ENCODE measurements at regions not wholly inside any gene's neighbourhood (a gene's known extent, or its start where the extent isn't known, plus 50 kb on each side); places are given as distances from the start of the nearest gene placed in this dataset.

GRCh38 chr5:144659634-144660227 is 489.1 kb downstream of the KCTD16 start:
- no peaks in the 10 kb centered on the region for H3K4me1 ChIP-seq (ENCODE audit: insufficient read depth, low read length)
- no peak overlapping the region for H3K4me2 ChIP-seq (ENCODE audit: low read length)
- no peak overlapping the region for H2AFZ ChIP-seq (ENCODE audit: low read depth, low read length)
- Mint-ChIP-seq H3K27me3 (ENCODE audit: low read depth, unreplicated experiment) (no peaks in the 10 kb centered on the region), H3K9me3 (ENCODE audit: unreplicated experiment) (no peaks in the 10 kb centered on the region), H3K4me1 (ENCODE audit: low read depth, unreplicated experiment) (no peaks in the 10 kb centered on the region), H3K27ac (ENCODE audit: unreplicated experiment) (no peak overlapping the region), H3K4me3 (ENCODE audit: unreplicated experiment) (no peak overlapping the region), H3K36me3 (ENCODE audit: low read depth, unreplicated experiment) (no peaks in the 10 kb centered on the region)
- DNase-seq (ENCODE audit: low read depth), result no peak
- FAIRE-seq, result no peak
- H4K20me1 ChIP-seq (ENCODE audit: insufficient read depth, low read length), result no peaks in the 10 kb centered on the region
- H3K79me2 ChIP-seq (ENCODE audit: insufficient read depth, low read length), result no peaks in the 10 kb centered on the region
- no peak overlapping the region for H3K27ac ChIP-seq (ENCODE audit: low read depth, low read length)
- TF ChIP-seq CTCF (IDR thresholded peaks at IDR 0.05; ENCODE audit: insufficient read depth, low read depth, low read length), result no peak
- TF ChIP-seq EZH2 (IDR thresholded peaks at IDR 0.05; ENCODE audit: insufficient read depth, low read length), result no peak
- no peak overlapping the region for H3K4me3 ChIP-seq (ENCODE audit: insufficient read depth, low read depth, low read length)
- H3K27me3 ChIP-seq (ENCODE audit: insufficient read depth, low read length), result no peaks in the 10 kb centered on the region
- H3K36me3 ChIP-seq (ENCODE audit: insufficient read depth, low read length), result no peaks in the 10 kb centered on the region
- no peaks in the 10 kb centered on the region for H3K9me3 ChIP-seq (ENCODE audit: insufficient read depth, low read depth, low read length)
- H3K9ac ChIP-seq (ENCODE audit: low read length), result no peak overlapping the region

- H3K79me2 ChIP-seq (ENCODE audit: insufficient read depth, low read length), result no peaks in the 10 kb centered on the region
- H2AFZ ChIP-seq (ENCODE audit: low read depth, low read length), result no peak overlapping the region
- no peak for TF ChIP-seq EZH2 (IDR thresholded peaks at IDR 0.05; ENCODE audit: insufficient read depth, low read length)
- TF ChIP-seq CTCF (IDR thresholded peaks at IDR 0.05; ENCODE audit: insufficient read depth, low read depth, low read length), result no peak
- no peaks in the 10 kb centered on the region for H3K9me3 Mint-ChIP-seq (ENCODE audit: unreplicated experiment)
- no peak overlapping the region for H3K4me3 ChIP-seq (ENCODE audit: insufficient read depth, low read depth, low read length)
- no peaks in the 10 kb centered on the region for H3K36me3 ChIP-seq (ENCODE audit: insufficient read depth, low read length)
- no peaks in the 10 kb centered on the region for H3K27me3 Mint-ChIP-seq (ENCODE audit: low read depth, unreplicated experiment)
- H3K27ac ChIP-seq (ENCODE audit: low read depth, low read length), result no peak overlapping the region
- H3K4me1 ChIP-seq (ENCODE audit: insufficient read depth, low read length), result no peaks in the 10 kb centered on the region
- FAIRE-seq (no peak), DNase-seq (ENCODE audit: low read depth) (no peak)
- no peaks in the 10 kb centered on the region for H3K27me3 ChIP-seq (ENCODE audit: insufficient read depth, low read length)
- no peak overlapping the region for H3K9ac ChIP-seq (ENCODE audit: low read length)
- no peak overlapping the region for H3K4me3 Mint-ChIP-seq (ENCODE audit: unreplicated experiment)
- H3K4me1 Mint-ChIP-seq (ENCODE audit: low read depth, unreplicated experiment), result no peaks in the 10 kb centered on the region
- no peaks in the 10 kb centered on the region for H4K20me1 ChIP-seq (ENCODE audit: insufficient read depth, low read length)
- no peaks in the 10 kb centered on the region for H3K9me3 ChIP-seq (ENCODE audit: insufficient read depth, low read depth, low read length)
- H3K27ac Mint-ChIP-seq (ENCODE audit: unreplicated experiment), result no peak overlapping the region
- H3K4me2 ChIP-seq (ENCODE audit: low read length), result no peak overlapping the region
- no peaks in the 10 kb centered on the region for H3K36me3 Mint-ChIP-seq (ENCODE audit: low read depth, unreplicated experiment)
Observed at GRCh38 chr5:144644317-144644716, 473.6 kb downstream of the KCTD16 start.

GRCh38 chr5:144638787-144639186 is 468.1 kb downstream of the KCTD16 start:
- H3K27me3 Mint-ChIP-seq (ENCODE audit: low read depth, unreplicated experiment), result no peaks in the 10 kb centered on the region
- no peak overlapping the region for H3K4me3 Mint-ChIP-seq (ENCODE audit: unreplicated experiment)
- no peaks in the 10 kb centered on the region for H3K36me3 Mint-ChIP-seq (ENCODE audit: low read depth, unreplicated experiment)
- Histone ChIP-seq H3K9me3 (ENCODE audit: insufficient read depth, low read depth, low read length) (no peaks in the 10 kb centered on the region), H3K27ac (ENCODE audit: low read depth, low read length) (no peak overlapping the region), H3K4me2 (ENCODE audit: low read length) (no peak overlapping the region), H3K27me3 (ENCODE audit: insufficient read depth, low read length) (no peaks in the 10 kb centered on the region), H2AFZ (ENCODE audit: low read depth, low read length) (no peak overlapping the region), H3K36me3 (ENCODE audit: insufficient read depth, low read length) (no peaks in the 10 kb centered on the region), H3K79me2 (ENCODE audit: insufficient read depth, low read length) (no peaks in the 10 kb centered on the region), H3K4me3 (ENCODE audit: insufficient read depth, low read depth, low read length) (no peak overlapping the region), H3K9ac (ENCODE audit: low read length) (no peak overlapping the region), H4K20me1 (ENCODE audit: insufficient read depth, low read length) (no peaks in the 10 kb centered on the region), H3K4me1 (ENCODE audit: insufficient read depth, low read length) (no peaks in the 10 kb centered on the region)
- no peak overlapping the region for H3K27ac Mint-ChIP-seq (ENCODE audit: unreplicated experiment)
- no peak for DNase-seq (ENCODE audit: low read depth)
- TF ChIP-seq CTCF (IDR thresholded peaks at IDR 0.05; ENCODE audit: insufficient read depth, low read depth, low read length) (no peak), EZH2 (IDR thresholded peaks at IDR 0.05; ENCODE audit: insufficient read depth, low read length) (no peak)
- H3K4me1 Mint-ChIP-seq (ENCODE audit: low read depth, unreplicated experiment), result no peaks in the 10 kb centered on the region
- H3K9me3 Mint-ChIP-seq (ENCODE audit: unreplicated experiment), result peaks cover 6% of the 10 kb centered on the region
- FAIRE-seq, result no peak

Data from astrocyte (in vitro differentiated cells and primary cell).